Lower leg skin (tissue), 4 donors: ENCODE measurements at regions not wholly inside any gene's neighbourhood (a gene's known extent, or its start where the extent isn't known, plus 50 kb on each side); places are given as distances from the start of the nearest gene placed in this dataset.

ENCODE experiments used
- DNase-seq, 2 donors: peaks; one replicate each; pipeline ENCODE4 v3.0.0-alpha.2; 2019; ENCODE audit warnings: low spot score in 2 of 2
- H3K4me3 ChIP-seq: fragments of 200-600 bp; sonication (generic); 2 replicates; pipeline ENCODE4 v1.5.1; 2017; ENCODE audit warnings: mild to moderate bottlenecking, low read depth; ENCODE audit not compliant: poor library complexity, severe bottlenecking
- CTCF ChIP-seq, 3 donors: fragments of 450-650 bp; IDR thresholded peaks; one replicate each; pipeline ENCODE4 v1.5.1; 2016; ENCODE audit warnings: antibody characterized with exemption in 3 of 3, mild to moderate bottlenecking in 3 of 3, moderate library complexity in 2 of 3
- POLR2A ChIP-seq, 2 donors: fragments of 450-650 bp; IDR thresholded peaks; one replicate each; pipeline ENCODE4 v1.6.1; 2016 to 2017; ENCODE audit warnings: antibody characterized with exemption in 2 of 2, mild to moderate bottlenecking in 1 of 2, moderate library complexity in 1 of 2
- WGBS, 2 donors: methylation state at CpG; one replicate each; pipeline ENCODE4 v1.1.5; 2018; 5-methylcytosine and 5-hydroxymethylcytosine counted together
- intact Hi-C: fragments of 100-400 bp; cut with DNase I; formaldehyde crosslinking; loops from one replicate; pipeline ENCODE4 v1.15.0; 2023; ENCODE audit warnings: low total_unique reads

DNA sequence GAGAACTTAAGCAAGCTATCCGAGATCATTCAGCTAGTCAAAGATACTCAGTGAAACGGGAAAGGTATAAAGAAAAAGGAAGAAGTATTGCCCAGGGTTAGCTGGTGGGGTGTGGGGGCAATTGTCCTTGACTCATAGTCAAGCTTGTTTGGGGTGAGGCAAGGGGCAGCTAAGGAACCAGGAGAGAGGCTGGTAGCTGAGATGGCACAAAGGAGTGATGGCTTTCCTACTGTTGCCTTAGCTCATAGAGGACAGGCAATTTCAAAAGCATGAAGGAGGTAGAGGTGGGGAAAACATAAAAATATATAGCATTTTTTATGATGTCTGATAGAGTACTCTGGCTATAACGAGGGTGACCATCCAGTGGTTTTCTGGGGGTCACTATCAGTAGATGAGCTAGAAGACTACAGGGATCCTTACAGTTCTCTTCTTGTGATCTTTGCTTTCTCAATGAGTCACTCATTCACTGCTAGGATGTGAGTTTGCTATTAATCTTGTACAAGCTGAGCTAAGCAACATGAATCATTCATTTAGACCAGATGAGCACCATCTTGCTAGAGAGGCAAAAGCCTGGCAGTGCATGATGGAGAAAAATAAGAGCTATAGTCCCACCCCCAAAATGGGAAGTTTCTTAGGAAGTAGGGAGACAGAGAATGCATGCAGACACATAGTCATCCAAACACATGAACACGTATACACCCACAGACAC, 207.1 kb upstream of the PFN2 start:
- 92 to 93% methylated on average over 4 of the region's 4 CpGs for WGBS, 2 donors
- no peak for TF ChIP-seq POLR2A (IDR thresholded peaks at IDR 0.05)
- no peak for TF ChIP-seq CTCF (IDR thresholded peaks at IDR 0.05)
- intact Hi-C loops, result no loop called here

GRCh38 chr3:150174179-150174578, 203.5 kb upstream of the PFN2 start:
- TF ChIP-seq CTCF (IDR thresholded peaks at IDR 0.05), result no peak
- TF ChIP-seq POLR2A (IDR thresholded peaks at IDR 0.05), result no peak
- 88 to 90% methylated on average over 1 of the region's 1 CpG for WGBS, 2 donors
- DNase-seq, result no peak
- H3K4me3 ChIP-seq, result no peak overlapping the region
- intact Hi-C loops, result no loop called here

More for the DNA sequence above, 207.1 kb upstream of the PFN2 start:
- no peak overlapping the region for H3K4me3 ChIP-seq
- no peak for DNase-seq

DNA sequence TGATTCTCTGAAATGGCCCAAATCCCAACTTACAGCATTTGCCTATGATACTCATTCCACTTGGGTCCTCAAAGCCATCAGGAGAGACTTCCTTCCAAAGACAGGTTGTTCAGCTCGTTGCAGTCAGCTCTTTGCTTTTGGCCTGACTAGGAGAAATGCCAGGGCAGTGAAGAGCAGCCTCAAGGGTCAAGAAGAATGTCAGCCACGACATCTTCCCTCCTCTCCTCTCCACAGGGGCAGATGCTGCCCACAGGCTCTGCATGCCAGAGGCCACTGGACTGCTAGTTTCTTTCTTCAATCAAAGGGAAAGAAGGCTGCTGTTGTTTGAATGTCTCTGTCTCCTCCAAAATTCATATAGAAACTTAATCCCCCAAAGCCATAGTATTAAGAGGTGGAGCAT, 201.7 kb upstream of the PFN2 start:
- TF ChIP-seq CTCF (IDR thresholded peaks at IDR 0.05), result no peak
- no peak for TF ChIP-seq POLR2A (IDR thresholded peaks at IDR 0.05)
- no peak for DNase-seq
- no peak overlapping the region for H3K4me3 ChIP-seq
- WGBS, 2 donors, result 46 to 92% methylated on average over 2 of the region's 2 CpGs
- intact Hi-C loops, result no loop called here

GRCh38 chr3:150170852-150171520, 200.3 kb upstream of the PFN2 start:
- intact Hi-C loops, result no loop called here
- 75 to 85% methylated on average over 6 of the region's 6 CpGs for WGBS, 2 donors

DNA sequence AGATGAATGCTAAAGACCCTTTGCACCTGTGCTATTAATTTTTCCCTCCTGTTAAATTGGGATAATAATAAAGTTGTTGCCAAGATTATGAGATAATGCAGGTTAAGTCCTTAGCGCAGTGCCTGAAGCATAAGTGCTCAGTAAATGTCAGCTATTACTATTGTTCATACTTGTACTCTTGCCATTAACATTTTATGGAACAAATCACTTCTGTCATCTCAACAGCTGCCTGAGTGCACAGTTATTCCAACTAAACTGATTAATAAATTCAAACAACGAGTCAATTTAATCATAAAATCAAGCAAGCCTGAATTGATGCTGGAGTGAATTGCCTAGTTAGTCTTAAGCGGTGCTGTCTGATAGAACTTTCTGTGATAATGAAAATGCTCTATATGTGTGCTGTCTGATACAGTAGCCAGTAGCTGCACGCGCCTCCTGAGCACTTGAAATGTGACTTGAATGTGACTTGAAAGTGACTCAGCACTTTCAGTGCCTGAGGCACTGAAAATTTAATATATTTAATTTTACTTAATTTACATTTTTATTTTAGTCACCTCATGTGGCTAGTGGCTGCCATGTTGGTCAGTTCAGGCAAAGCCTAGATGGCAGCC, 198.7 kb upstream of the PFN2 start:
- TF ChIP-seq POLR2A (IDR thresholded peaks at IDR 0.05), result no peak
- TF ChIP-seq CTCF (IDR thresholded peaks at IDR 0.05), result no peak
- DNase-seq, result no peak
- WGBS, 2 donors, result 44% methylated on average over 5 of the region's 5 CpGs
- intact Hi-C loops, result no loop called here
- H3K4me3 ChIP-seq, result no peak overlapping the region

More at GRCh38 chr3:150170852-150171520, 200.3 kb upstream of the PFN2 start:
- no peak for DNase-seq
- TF ChIP-seq CTCF (IDR thresholded peaks at IDR 0.05) (no peak), POLR2A (IDR thresholded peaks at IDR 0.05) (no peak)
- no peak overlapping the region for H3K4me3 ChIP-seq
